Suprapubic skin (tissue), 3 donors: ENCODE measurements at regions not wholly inside any gene's neighbourhood (a gene's known extent, or its start where the extent isn't known, plus 50 kb on each side); places are given as distances from the start of the nearest gene placed in this dataset.

Source experiments
- POLR2AphosphoS5 ChIP-seq, 3 donors: sonication (generic); formaldehyde crosslinking; IDR thresholded peaks; one replicate each; pipeline ENCODE4 v1.6.1; 2017; ENCODE audit warnings: antibody characterized with exemption in 3 of 3
- TF ChIP-seq, protein P1 (sequence below), 2 donors: fragments of 200-600 bp in 1 of 2; fragments of 450-650 bp in 1 of 2; sonication (generic) in 1 of 2; IDR thresholded peaks; one replicate each; pipeline ENCODE4 v1.5.1; 2016 to 2019; ENCODE audit warnings: antibody characterized with exemption in 2 of 2, mild to moderate bottlenecking in 1 of 2, moderate library complexity in 1 of 2

DNA sequence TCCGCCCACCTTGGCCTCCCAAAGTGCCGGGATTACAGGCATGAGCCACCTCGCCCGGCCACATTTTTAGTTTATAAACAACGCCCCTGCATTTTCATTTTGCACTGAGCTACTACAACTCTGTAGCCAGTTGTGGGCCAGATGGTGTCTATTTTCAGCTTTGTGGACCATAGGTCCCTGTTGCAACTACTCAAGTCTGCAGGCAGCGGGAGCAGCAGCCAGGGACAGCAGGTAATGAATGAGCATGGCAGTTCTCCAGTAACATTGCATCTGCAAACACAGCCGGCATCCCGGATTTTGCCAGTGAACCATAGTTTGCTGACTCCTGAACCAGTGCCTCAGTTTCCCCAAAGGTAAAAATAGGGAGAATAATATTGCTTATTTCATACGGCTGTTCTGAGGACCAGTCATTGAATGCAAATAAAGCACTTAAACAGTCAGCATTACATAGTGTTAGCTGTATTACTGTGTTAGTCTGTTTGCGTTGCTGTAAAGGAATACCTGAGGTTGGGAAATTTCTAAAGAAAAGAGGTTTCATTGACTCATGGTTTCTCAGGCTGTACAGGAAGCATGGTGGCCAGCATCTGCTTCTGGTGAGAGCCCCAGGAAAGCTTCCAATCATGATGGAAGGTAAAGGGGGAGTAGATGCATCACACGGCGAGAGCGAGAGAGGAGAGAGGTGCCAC is 65.5 kb upstream of the SLC45A1 start:
- TF ChIP-seq, protein P1, sequence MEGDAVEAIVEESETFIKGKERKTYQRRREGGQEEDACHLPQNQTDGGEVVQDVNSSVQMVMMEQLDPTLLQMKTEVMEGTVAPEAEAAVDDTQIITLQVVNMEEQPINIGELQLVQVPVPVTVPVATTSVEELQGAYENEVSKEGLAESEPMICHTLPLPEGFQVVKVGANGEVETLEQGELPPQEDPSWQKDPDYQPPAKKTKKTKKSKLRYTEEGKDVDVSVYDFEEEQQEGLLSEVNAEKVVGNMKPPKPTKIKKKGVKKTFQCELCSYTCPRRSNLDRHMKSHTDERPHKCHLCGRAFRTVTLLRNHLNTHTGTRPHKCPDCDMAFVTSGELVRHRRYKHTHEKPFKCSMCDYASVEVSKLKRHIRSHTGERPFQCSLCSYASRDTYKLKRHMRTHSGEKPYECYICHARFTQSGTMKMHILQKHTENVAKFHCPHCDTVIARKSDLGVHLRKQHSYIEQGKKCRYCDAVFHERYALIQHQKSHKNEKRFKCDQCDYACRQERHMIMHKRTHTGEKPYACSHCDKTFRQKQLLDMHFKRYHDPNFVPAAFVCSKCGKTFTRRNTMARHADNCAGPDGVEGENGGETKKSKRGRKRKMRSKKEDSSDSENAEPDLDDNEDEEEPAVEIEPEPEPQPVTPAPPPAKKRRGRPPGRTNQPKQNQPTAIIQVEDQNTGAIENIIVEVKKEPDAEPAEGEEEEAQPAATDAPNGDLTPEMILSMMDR (IDR thresholded peaks at IDR 0.05), result no peak
- no peak for TF ChIP-seq POLR2AphosphoS5 (IDR thresholded peaks at IDR 0.05)
